DND-41 (cell line): ENCODE measurements at regions not wholly inside any gene's neighbourhood (a gene's known extent, or its start where the extent isn't known, plus 50 kb on each side); places are given as distances from the start of the nearest gene placed in this dataset.
A peak's percentile ranks its signal among the peaks of the same experiment; 100 is the strongest.

Source experiments
- ATAC-seq: fragments of 200-7000 bp; cut with Tn5 transposase; 3 replicates; pipeline ENCODE4 v1.9.1; 2021; ENCODE audit warnings: low read depth; ENCODE audit not compliant: insufficient read depth
- DNase-seq: peaks from one replicate; pipeline ENCODE4 v3.0.0-alpha.2; 2020
- H2AFZ ChIP-seq: 2 replicates; pipeline ENCODE4 v1.6.0; 2012; ENCODE audit warnings: low read depth, low read length
- H3K27ac ChIP-seq: 2 replicates; pipeline ENCODE4 v1.5.1; 2012; ENCODE audit warnings: low read length, inconsistent platforms
- H3K27me3 ChIP-seq: fragments of 200-600 bp; sonication (generic); 2 replicates; pipeline ENCODE4 v1.6.0; 2012; ENCODE audit warnings: low read length, mild to moderate bottlenecking, inconsistent platforms; ENCODE audit not compliant: insufficient read depth, poor library complexity
- H3K36me3 ChIP-seq: 2 replicates; pipeline ENCODE4 v1.5.1; 2012; ENCODE audit warnings: low read length, inconsistent platforms; ENCODE audit not compliant: insufficient read depth
- H3K4me1 ChIP-seq: 2 replicates; pipeline ENCODE4 v1.5.1; 2012; ENCODE audit warnings: mild to moderate bottlenecking, low read length; ENCODE audit not compliant: insufficient read depth
- H3K4me2 ChIP-seq: 2 replicates; pipeline ENCODE4 v1.6.0; 2012; ENCODE audit warnings: mild to moderate bottlenecking, moderate library complexity, low read length, inconsistent platforms; ENCODE audit not compliant: insufficient read depth
- H3K4me3 ChIP-seq, 2 experiments: fragments of 200-600 bp in 1 of 2; shearing (Covaris generic) in 1 of 2; 2 replicates each; pipeline ENCODE4 v1.5.1; 2012 to 2016; ENCODE audit warnings: inconsistent platforms in 2 of 2, low read length in 2 of 2, mild to moderate bottlenecking in 2 of 2, low read depth in 1 of 2, moderate library complexity in 1 of 2
- H3K79me2 ChIP-seq: 2 replicates; pipeline ENCODE4 v1.6.0; 2012; ENCODE audit warnings: low read length, inconsistent platforms; ENCODE audit not compliant: insufficient read depth
- H3K9ac ChIP-seq: 2 replicates; pipeline ENCODE4 v1.6.0; 2012; ENCODE audit warnings: low read depth, mild to moderate bottlenecking, inconsistent platforms, low read length, moderate library complexity
- H3K9me3 ChIP-seq: 2 replicates; pipeline ENCODE4 v1.5.1; 2012; ENCODE audit warnings: low read length, moderate library complexity, mild to moderate bottlenecking, inconsistent platforms; ENCODE audit not compliant: insufficient read depth, severe bottlenecking
- H4K20me1 ChIP-seq: 2 replicates; pipeline ENCODE4 v1.6.0; 2012; ENCODE audit warnings: low read length; ENCODE audit not compliant: insufficient read depth
- EZH2 ChIP-seq: IDR thresholded peaks from 3 replicates; pipeline ENCODE4 v1.6.1; 2012; ENCODE audit warnings: borderline replicate concordance, low read depth, mild to moderate bottlenecking, moderate library complexity, low read length, inconsistent platforms; ENCODE audit not compliant: severe bottlenecking
- TF ChIP-seq, protein P1 (sequence below): IDR thresholded peaks from 2 replicates; pipeline ENCODE4 v1.5.1; 2012; ENCODE audit warnings: borderline replicate concordance, low read length, moderate library complexity, mild to moderate bottlenecking; ENCODE audit not compliant: poor library complexity, severe bottlenecking; ENCODE audit errors: extremely low read depth

- ATAC-seq (peak; percentile 89), DNase-seq (peak; percentile 60)
- peak overlapping the region; percentile 69 for H2AFZ ChIP-seq
- H3K27ac ChIP-seq = peak overlapping the region; percentile 79
- peak overlapping the region; percentile 32 for H3K4me2 ChIP-seq
- no peaks in the 10 kb centered on the region for H3K36me3 ChIP-seq
- H3K9me3 ChIP-seq = no peaks in the 10 kb centered on the region
- TF ChIP-seq, protein P1, sequence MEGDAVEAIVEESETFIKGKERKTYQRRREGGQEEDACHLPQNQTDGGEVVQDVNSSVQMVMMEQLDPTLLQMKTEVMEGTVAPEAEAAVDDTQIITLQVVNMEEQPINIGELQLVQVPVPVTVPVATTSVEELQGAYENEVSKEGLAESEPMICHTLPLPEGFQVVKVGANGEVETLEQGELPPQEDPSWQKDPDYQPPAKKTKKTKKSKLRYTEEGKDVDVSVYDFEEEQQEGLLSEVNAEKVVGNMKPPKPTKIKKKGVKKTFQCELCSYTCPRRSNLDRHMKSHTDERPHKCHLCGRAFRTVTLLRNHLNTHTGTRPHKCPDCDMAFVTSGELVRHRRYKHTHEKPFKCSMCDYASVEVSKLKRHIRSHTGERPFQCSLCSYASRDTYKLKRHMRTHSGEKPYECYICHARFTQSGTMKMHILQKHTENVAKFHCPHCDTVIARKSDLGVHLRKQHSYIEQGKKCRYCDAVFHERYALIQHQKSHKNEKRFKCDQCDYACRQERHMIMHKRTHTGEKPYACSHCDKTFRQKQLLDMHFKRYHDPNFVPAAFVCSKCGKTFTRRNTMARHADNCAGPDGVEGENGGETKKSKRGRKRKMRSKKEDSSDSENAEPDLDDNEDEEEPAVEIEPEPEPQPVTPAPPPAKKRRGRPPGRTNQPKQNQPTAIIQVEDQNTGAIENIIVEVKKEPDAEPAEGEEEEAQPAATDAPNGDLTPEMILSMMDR = peak; percentile 69
- TF ChIP-seq EZH2 = no peak
- H3K4me3 ChIP-seq = no peak overlapping the region
- no peaks in the 10 kb centered on the region for H3K79me2 ChIP-seq
- H3K9ac ChIP-seq = peak overlapping the region; percentile 24
- no peaks in the 10 kb centered on the region for H4K20me1 ChIP-seq
- H3K27me3 ChIP-seq = no peaks in the 10 kb centered on the region
- peaks cover 15% of the 10 kb centered on the region for H3K4me1 ChIP-seq
These were observed 81.5 kb upstream of the EGFL6 start for GRCh38 chrX:13487731-13488505.

GRCh38 chrX:13485167-13485566 is 84.2 kb upstream of the EGFL6 start:
- peaks cover 15% of the 10 kb centered on the region for H3K4me1 ChIP-seq
- no peak overlapping the region for H2AFZ ChIP-seq
- H3K79me2 ChIP-seq = no peaks in the 10 kb centered on the region
- no peak overlapping the region for H3K4me3 ChIP-seq
- H3K27ac ChIP-seq = no peak overlapping the region
- no peak for TF ChIP-seq EZH2
- TF ChIP-seq, protein P1 = no peak
- H3K9ac ChIP-seq = no peak overlapping the region
- no peaks in the 10 kb centered on the region for H3K9me3 ChIP-seq
- ATAC-seq = no peak
- H4K20me1 ChIP-seq = no peaks in the 10 kb centered on the region
- no peaks in the 10 kb centered on the region for H3K36me3 ChIP-seq
- H3K4me2 ChIP-seq = no peak overlapping the region
- H3K27me3 ChIP-seq = no peaks in the 10 kb centered on the region
- DNase-seq = no peak

DNA sequence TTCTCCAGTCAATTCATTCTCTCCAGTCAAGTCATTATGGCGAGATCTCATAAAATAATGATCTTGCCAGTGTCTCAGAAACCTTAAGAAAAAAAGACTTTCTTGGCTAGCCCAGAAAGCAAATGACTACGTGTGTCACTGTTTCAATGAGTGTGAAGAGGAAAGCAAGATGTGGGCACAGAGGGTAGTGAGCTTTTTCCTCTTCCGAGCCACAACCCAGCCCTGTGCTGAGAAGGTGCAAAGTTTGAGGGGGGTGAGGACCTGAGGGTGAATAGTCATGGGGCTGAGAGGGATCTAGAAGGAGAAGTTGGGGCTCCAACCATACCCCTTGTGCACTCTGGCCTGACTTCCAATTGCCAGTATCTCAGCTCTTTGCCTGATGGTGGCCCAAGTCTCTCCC is 85.6 kb upstream of the EGFL6 start:
- no peaks in the 10 kb centered on the region for H3K36me3 ChIP-seq
- H3K79me2 ChIP-seq = no peaks in the 10 kb centered on the region
- no peak overlapping the region for H3K4me2 ChIP-seq
- H4K20me1 ChIP-seq = no peaks in the 10 kb centered on the region
- no peak for DNase-seq
- H3K27ac ChIP-seq = no peak overlapping the region
- no peak overlapping the region for H3K9ac ChIP-seq
- H3K4me3 ChIP-seq = no peak overlapping the region
- ATAC-seq = no peak
- H2AFZ ChIP-seq = no peak overlapping the region
- no peaks in the 10 kb centered on the region for H3K9me3 ChIP-seq
- no peaks in the 10 kb centered on the region for H3K27me3 ChIP-seq
- TF ChIP-seq, protein P1 = no peak
- no peak for TF ChIP-seq EZH2
- peaks cover 15% of the 10 kb centered on the region for H3K4me1 ChIP-seq
